Kidney (tissue), 13 donors: ENCODE measurements at regions not wholly inside any gene's neighbourhood (a gene's known extent, or its start where the extent isn't known, plus 50 kb on each side); places are given as distances from the start of the nearest gene placed in this dataset.

ENCODE experiments used
- DNase-seq, 5 donors: peaks; one replicate each; pipeline ENCODE4 v3.0.0-alpha.2; 2013 to 2020
- FAIRE-seq: peaks from 2 replicates; lab custom pipeline; 2012; peaks lifted over from hg19 to GRCh38; lab: Jason Lieb, UNC
- H3K27ac ChIP-seq, 2 donors: one replicate each; pipeline ENCODE4 v1.7.0; 2013; ENCODE audit warnings: low read depth in 2 of 2, low read length in 2 of 2, inconsistent platforms in 1 of 2
- H3K27me3 ChIP-seq: one replicate; pipeline ENCODE4 v1.7.1; 2013; ENCODE audit warnings: low read length, inconsistent platforms; ENCODE audit not compliant: control insufficient read depth, insufficient read depth
- H3K36me3 ChIP-seq, 3 donors: one replicate each; pipeline versions ENCODE4 v1.7.0 to v1.7.1; 2013; ENCODE audit warnings: low read length in 3 of 3, control low read depth in 1 of 3, inconsistent platforms in 1 of 3; ENCODE audit not compliant: insufficient read depth in 3 of 3, control insufficient read depth in 2 of 3
- H3K4me1 ChIP-seq, 3 donors: one replicate each; pipeline versions ENCODE4 v1.7.0 to v1.7.1; 2013; ENCODE audit warnings: low read length in 3 of 3, inconsistent platforms in 1 of 3, low read depth in 1 of 3; ENCODE audit not compliant: control insufficient read depth in 2 of 3, insufficient read depth in 2 of 3
- H3K4me3 ChIP-seq, 3 donors: one replicate each; pipeline versions ENCODE4 v1.7.0 to v1.8.1; 2013; ENCODE audit warnings: low read length in 3 of 3, control low read depth in 1 of 3, inconsistent platforms in 1 of 3
- H3K9ac ChIP-seq, 3 donors: one replicate each; pipeline versions ENCODE4 v1.7.0 to v1.7.1; 2013; ENCODE audit warnings: low read length in 3 of 3, control low read depth in 1 of 3, inconsistent platforms in 1 of 3
- H3K9me3 ChIP-seq, 3 donors: one replicate each; pipeline versions ENCODE4 v1.7.0 to v1.7.1; 2013; ENCODE audit warnings: low read length in 3 of 3, control low read depth in 1 of 3, inconsistent platforms in 1 of 3; ENCODE audit not compliant: control insufficient read depth in 2 of 3, insufficient read depth in 1 of 3
- CTCF ChIP-seq: IDR thresholded peaks from 3 replicates; pipeline ENCODE4 v1.5.1; 2012; ENCODE audit warnings: mild to moderate bottlenecking, moderate library complexity, borderline replicate concordance; ENCODE audit not compliant: insufficient read depth; ENCODE audit errors: extremely low read depth
- intact Hi-C: fragments of 100-400 bp; cut with DNase I; formaldehyde crosslinking; loops from one replicate; pipeline ENCODE4 v1.11.1; 2022
- donor health status: control.
- donor health status: control.
- donor health status: control.
- donor health status: control.
- donor health status: control.
- donor health status: DM: yes; HTN: yes; CAD: no.
- donor health status: Normal renal cell carcinoma (clear cell type).

DNA sequence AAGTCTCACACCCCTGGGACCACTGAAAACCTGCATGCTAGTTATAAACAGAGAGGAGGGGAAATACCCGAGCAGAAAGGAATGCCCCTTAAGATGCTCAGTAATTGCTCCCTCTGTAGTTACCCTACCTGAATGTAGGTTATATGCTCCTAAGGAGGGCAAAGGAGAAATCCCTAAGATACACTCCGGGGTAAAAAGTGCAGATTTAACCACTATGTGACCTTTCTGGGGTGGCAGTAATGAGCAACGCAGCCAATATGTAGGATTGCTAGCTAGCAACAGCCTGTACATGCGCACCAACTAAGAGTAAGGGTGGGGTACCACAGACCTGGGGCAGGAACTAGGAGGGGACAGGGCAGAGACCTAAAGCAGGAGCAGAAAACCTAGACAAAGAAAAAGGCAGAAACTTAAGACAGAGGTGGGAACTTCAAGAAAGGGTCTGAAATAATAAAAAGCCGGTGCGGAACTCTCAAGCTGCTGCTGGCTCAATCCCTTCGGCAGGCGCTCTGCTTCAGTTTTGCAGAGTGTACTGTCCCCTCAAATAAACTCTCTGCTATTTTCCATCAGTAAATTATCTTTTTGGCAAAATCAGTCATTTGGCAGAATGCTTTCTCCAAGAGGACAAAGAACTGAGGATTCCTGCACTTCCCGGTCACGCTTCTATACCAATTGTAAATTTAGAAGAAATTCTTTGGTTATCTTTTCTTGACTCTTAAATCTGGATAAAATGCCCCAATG lies 823.8 kb downstream of the CDH11 start:
- Histone ChIP-seq H3K27ac (no peak overlapping the region), H3K27me3 (no peaks in the 10 kb centered on the region), H3K4me3 (no peak overlapping the region), H3K4me1 (no peaks in the 10 kb centered on the region), H3K9ac (no peak overlapping the region), H3K9me3 (peaks cover 0 to 2% (median 0%) of the 10 kb centered on the region in 3 donors), H3K36me3 (no peaks in the 10 kb centered on the region)
- FAIRE-seq (no peak), DNase-seq (peak in 1 of 5 donors; percentile 65)
- intact Hi-C loops = no loop called here
- no peak for TF ChIP-seq CTCF

DNA sequence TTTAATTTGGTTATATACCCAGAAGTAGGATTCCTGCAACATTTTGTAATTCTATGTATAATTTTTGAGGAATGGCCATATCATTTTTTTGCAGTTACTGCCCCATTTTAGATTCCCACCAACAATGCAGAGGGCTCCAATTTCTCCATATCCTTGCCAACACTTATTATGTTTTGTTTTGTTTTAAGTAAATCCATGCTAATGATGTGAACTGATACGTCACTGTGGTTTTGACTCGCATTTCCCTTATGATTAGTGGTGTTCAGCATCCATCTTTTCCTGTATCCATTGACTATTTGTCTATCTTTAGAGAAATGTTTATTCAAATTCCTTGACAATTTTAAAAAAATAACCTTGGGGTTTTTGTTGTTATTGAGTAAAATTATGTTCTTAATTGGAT lies 826.4 kb downstream of the CDH11 start:
- FAIRE-seq = no peak
- DNase-seq = no peak
- H3K4me3 ChIP-seq = no peak overlapping the region
- H3K9ac ChIP-seq = no peak overlapping the region
- no peak overlapping the region for H3K27ac ChIP-seq
- TF ChIP-seq CTCF = no peak
- no peaks in the 10 kb centered on the region for H3K27me3 ChIP-seq
- H3K36me3 ChIP-seq = no peaks in the 10 kb centered on the region
- H3K4me1 ChIP-seq = no peaks in the 10 kb centered on the region
- intact Hi-C loops = no loop called here
- peaks cover 0 to 2% (median 0%) of the 10 kb centered on the region in 3 donors for H3K9me3 ChIP-seq

GRCh38 chr16:64292953-64293352 lies 828.9 kb downstream of the CDH11 start:
- TF ChIP-seq CTCF = no peak
- no peaks in the 10 kb centered on the region for H3K27me3 ChIP-seq
- FAIRE-seq = no peak

GRCh38 chr16:64292161-64292560 lies 829.7 kb downstream of the CDH11 start:
- Histone ChIP-seq H3K9me3 (peaks cover 0 to 2% (median 0%) of the 10 kb centered on the region in 3 donors), H3K36me3 (no peaks in the 10 kb centered on the region), H3K9ac (no peak overlapping the region), H3K27me3 (no peaks in the 10 kb centered on the region), H3K27ac (no peak overlapping the region), H3K4me1 (no peaks in the 10 kb centered on the region), H3K4me3 (no peak overlapping the region)
- intact Hi-C loops = no loop called here
- no peak for TF ChIP-seq CTCF
- DNase-seq (no peak), FAIRE-seq (no peak)

More at GRCh38 chr16:64292953-64293352, 828.9 kb downstream of the CDH11 start:
- intact Hi-C loops = no loop called here
- no peak for DNase-seq
- no peak overlapping the region for H3K27ac ChIP-seq
- no peaks in the 10 kb centered on the region for H3K4me1 ChIP-seq
- no peak overlapping the region for H3K4me3 ChIP-seq
- H3K9me3 ChIP-seq = peaks cover 0 to 2% (median 0%) of the 10 kb centered on the region in 3 donors
- no peaks in the 10 kb centered on the region for H3K36me3 ChIP-seq
- no peak overlapping the region for H3K9ac ChIP-seq
